CD14-positive monocyte (primary cell): ENCODE measurements at regions not wholly inside any gene's neighbourhood (a gene's known extent, or its start where the extent isn't known, plus 50 kb on each side); places are given as distances from the start of the nearest gene placed in this dataset.

Experiments used
- DNase-seq, 3 donors: peaks; one replicate each; pipeline ENCODE4 v3.0.0-alpha.2; 2011 to 2022
- H2AFZ ChIP-seq: 2 replicates; pipeline ENCODE4 v1.6.0; 2012; ENCODE audit warnings: mild to moderate bottlenecking, low read depth, low read length, inconsistent platforms; ENCODE audit not compliant: insufficient read depth, poor library complexity, severe bottlenecking
- H3K27ac ChIP-seq, 2 donors: 1 replicate in 1 of 2; 2 replicates in 1 of 2; pipeline ENCODE4 v1.5.1; 2012 to 2013; ENCODE audit warnings: low read length in 2 of 2, control low read depth in 1 of 2, inconsistent platforms in 1 of 2, low read depth in 1 of 2, mild to moderate bottlenecking in 1 of 2
- H3K27me3 ChIP-seq, 2 donors: one replicate each; pipeline versions ENCODE4 v1.6.0 to v1.6.1; 2011 to 2013; ENCODE audit warnings: low read length in 2 of 2; ENCODE audit not compliant: control insufficient read depth in 2 of 2, insufficient read depth in 2 of 2
- H3K36me3 ChIP-seq, 2 donors: replicated peaks in 1 of 2; 1 replicate in 1 of 2; 2 replicates in 1 of 2; pipeline versions ENCODE4 v1.5.1 to v1.6.1; 2012 to 2013; ENCODE audit warnings: low read length in 2 of 2, control low read depth in 1 of 2, inconsistent platforms in 1 of 2, mild to moderate bottlenecking in 1 of 2; ENCODE audit not compliant: insufficient read depth in 2 of 2, control insufficient read depth in 1 of 2
- H3K4me1 ChIP-seq, 2 donors: 1 replicate in 1 of 2; 2 replicates in 1 of 2; pipeline versions ENCODE4 v1.5.1 to v1.6.1; 2012 to 2013; ENCODE audit warnings: low read length in 2 of 2, control low read depth in 1 of 2, inconsistent platforms in 1 of 2, mild to moderate bottlenecking in 1 of 2, moderate library complexity in 1 of 2; ENCODE audit not compliant: insufficient read depth in 2 of 2, control insufficient read depth in 1 of 2
- H3K4me2 ChIP-seq: replicated peaks from 2 replicates; pipeline ENCODE3; 2012; ENCODE audit warnings: low read length, moderate library complexity, mild to moderate bottlenecking; ENCODE audit not compliant: poor library complexity, severe bottlenecking; ENCODE audit errors: extremely low read depth
- H3K4me3 ChIP-seq, 3 experiments: fragments of 200-600 bp in 1 of 3; sonication (generic) in 1 of 3; replicated peaks in 1 of 3; 1 replicate in 2 of 3; 2 replicates in 1 of 3; pipeline ENCODE4 v1.5.1; 2011 to 2013; ENCODE audit warnings: low read length in 3 of 3, mild to moderate bottlenecking in 3 of 3, control low read depth in 2 of 3, low read depth in 2 of 3, inconsistent platforms in 1 of 3, moderate library complexity in 1 of 3
- H3K79me2 ChIP-seq: 2 replicates; pipeline ENCODE4 v1.6.0; 2012; ENCODE audit warnings: mild to moderate bottlenecking, control low read depth, inconsistent platforms, low read length, moderate library complexity; ENCODE audit not compliant: insufficient read depth
- H3K9ac ChIP-seq: 2 replicates; pipeline ENCODE4 v1.6.0; 2017; ENCODE audit warnings: low read length, mild to moderate bottlenecking; ENCODE audit not compliant: insufficient read depth, poor library complexity, severe bottlenecking
- H3K9me3 ChIP-seq, 2 donors: replicated peaks in 1 of 2; 1 replicate in 1 of 2; 2 replicates in 1 of 2; pipeline versions ENCODE4 v1.5.1 to v1.6.1; 2012 to 2013; ENCODE audit warnings: low read length in 2 of 2, control low read depth in 1 of 2; ENCODE audit not compliant: control insufficient read depth in 1 of 2, insufficient read depth in 1 of 2
- H4K20me1 ChIP-seq: 2 replicates; pipeline ENCODE4 v1.6.0; 2012; ENCODE audit warnings: mild to moderate bottlenecking, low read length, control low read depth, moderate library complexity; ENCODE audit not compliant: insufficient read depth
- H3K27ac Mint-ChIP-seq, 7 donors: one replicate each; pipeline ENCODE4 v1.8.0; 2020; ENCODE audit warnings: mild to moderate bottlenecking in 7 of 7, mixed read lengths in 7 of 7, moderate library complexity in 6 of 7, inconsistent platforms in 2 of 7
- H3K27me3 Mint-ChIP-seq, 3 donors: one replicate each; pipeline ENCODE4 v1.8.0; 2021 to 2022; ENCODE audit warnings: low read depth in 3 of 3, mild to moderate bottlenecking in 3 of 3, mixed read lengths in 3 of 3, moderate library complexity in 3 of 3, inconsistent platforms in 1 of 3
- H3K36me3 Mint-ChIP-seq, 2 donors: one replicate each; pipeline ENCODE4 v1.8.0; 2020; ENCODE audit warnings: mixed read lengths in 2 of 2, inconsistent platforms in 1 of 2, mild to moderate bottlenecking in 1 of 2
- H3K4me1 Mint-ChIP-seq: one replicate; pipeline ENCODE4 v1.8.0; 2020; ENCODE audit warnings: mild to moderate bottlenecking, mixed read lengths
- H3K4me3 Mint-ChIP-seq, 2 donors: one replicate each; pipeline ENCODE4 v1.8.0; 2020; ENCODE audit warnings: mild to moderate bottlenecking in 2 of 2, mixed read lengths in 2 of 2, moderate library complexity in 1 of 2
- H3K9me3 Mint-ChIP-seq, 7 donors: one replicate each; pipeline ENCODE4 v1.8.0; 2020 to 2022; ENCODE audit warnings: mixed read lengths in 7 of 7, mild to moderate bottlenecking in 6 of 7, moderate library complexity in 6 of 7, inconsistent platforms in 2 of 7
- WGBS: methylation state at CpG from one replicate; pipeline ENCODE4 v1.1.5; 2013; ENCODE audit warnings: missing lambda C conversion rate; ENCODE audit not compliant: insufficient coverage; 5-methylcytosine and 5-hydroxymethylcytosine counted together
- intact Hi-C, 2 donors: fragments of 100-400 bp; cut with micrococcal nuclease; formaldehyde crosslinking; loops; one replicate each; pipeline versions ENCODE4 v1.15.0 to v1.15.1; 2023
- TF ChIP-seq, protein P1 (sequence below): fragments of 200-600 bp; IDR thresholded peaks from one replicate; pipeline ENCODE4 v1.8.0; 2022; ENCODE audit warnings: antibody characterized with exemption, mild to moderate bottlenecking

DNA sequence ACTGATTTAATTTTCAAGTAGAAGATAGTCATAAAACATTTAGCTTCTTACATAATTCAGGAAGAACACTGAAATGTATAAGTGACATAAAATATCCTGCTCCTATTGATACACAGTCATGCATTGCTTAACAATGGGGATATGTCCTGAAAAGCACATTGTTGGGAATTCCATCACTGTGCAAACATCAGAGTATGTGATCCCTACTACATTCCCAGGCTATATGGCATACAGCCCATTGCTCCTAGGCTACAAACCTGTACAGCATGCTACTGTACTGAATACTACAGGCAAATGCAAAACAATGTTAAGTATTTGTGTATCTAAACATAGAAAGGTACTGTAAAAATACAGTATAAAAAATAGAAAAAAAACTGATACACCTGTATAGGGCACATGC lies 723.9 kb upstream of the ARGLU1 start:
- no peak overlapping the region for H3K27ac ChIP-seq
- intact Hi-C loops, result no loop called here
- TF ChIP-seq, protein P1, sequence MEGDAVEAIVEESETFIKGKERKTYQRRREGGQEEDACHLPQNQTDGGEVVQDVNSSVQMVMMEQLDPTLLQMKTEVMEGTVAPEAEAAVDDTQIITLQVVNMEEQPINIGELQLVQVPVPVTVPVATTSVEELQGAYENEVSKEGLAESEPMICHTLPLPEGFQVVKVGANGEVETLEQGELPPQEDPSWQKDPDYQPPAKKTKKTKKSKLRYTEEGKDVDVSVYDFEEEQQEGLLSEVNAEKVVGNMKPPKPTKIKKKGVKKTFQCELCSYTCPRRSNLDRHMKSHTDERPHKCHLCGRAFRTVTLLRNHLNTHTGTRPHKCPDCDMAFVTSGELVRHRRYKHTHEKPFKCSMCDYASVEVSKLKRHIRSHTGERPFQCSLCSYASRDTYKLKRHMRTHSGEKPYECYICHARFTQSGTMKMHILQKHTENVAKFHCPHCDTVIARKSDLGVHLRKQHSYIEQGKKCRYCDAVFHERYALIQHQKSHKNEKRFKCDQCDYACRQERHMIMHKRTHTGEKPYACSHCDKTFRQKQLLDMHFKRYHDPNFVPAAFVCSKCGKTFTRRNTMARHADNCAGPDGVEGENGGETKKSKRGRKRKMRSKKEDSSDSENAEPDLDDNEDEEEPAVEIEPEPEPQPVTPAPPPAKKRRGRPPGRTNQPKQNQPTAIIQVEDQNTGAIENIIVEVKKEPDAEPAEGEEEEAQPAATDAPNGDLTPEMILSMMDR, result no peak

DNA sequence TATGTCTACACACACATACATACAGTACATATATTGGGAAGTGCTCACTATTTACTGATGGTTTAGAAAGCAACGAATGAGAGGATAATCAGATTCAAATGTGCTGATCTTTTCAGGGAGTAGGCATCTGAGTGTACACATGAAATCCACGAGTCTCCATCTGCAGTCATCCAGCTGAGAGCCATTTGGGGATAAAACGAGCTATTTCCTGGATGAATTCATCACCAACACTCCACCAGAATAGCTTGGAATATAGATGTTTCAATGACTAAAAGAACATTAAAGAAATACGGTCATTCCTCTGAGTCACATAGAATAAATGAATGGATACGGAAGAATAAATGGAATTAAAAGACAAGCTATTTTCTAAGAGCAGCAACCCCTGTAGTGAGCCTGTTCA lies 721.6 kb upstream of the ARGLU1 start:
- 94% methylated on average over 2 of the region's 5 CpGs for WGBS
- Histone ChIP-seq H3K4me1 (no peaks in the 10 kb centered on the region), H4K20me1 (no peaks in the 10 kb centered on the region), H3K36me3 (no peaks in the 10 kb centered on the region), H3K27me3 (no peaks in the 10 kb centered on the region), H3K9me3 (peaks cover 5 to 8% of the 10 kb centered on the region in 2 donors), H3K9ac (no peak overlapping the region), H3K79me2 (no peaks in the 10 kb centered on the region), H3K4me2 (no peak overlapping the region), H3K27ac (no peak overlapping the region), H2AFZ (no peak overlapping the region), H3K4me3 (no peak overlapping the region)
- Mint-ChIP-seq H3K4me1 (no peaks in the 10 kb centered on the region), H3K27me3 (peaks cover 0 to 1% (median 0%) of the 10 kb centered on the region in 3 donors), H3K4me3 (no peak overlapping the region), H3K27ac (no peak overlapping the region), H3K9me3 (peaks cover 2 to 15% (median 9%) of the 10 kb centered on the region in 7 donors), H3K36me3 (no peaks in the 10 kb centered on the region)
- no peak for DNase-seq
- intact Hi-C loops, result no loop called here
- TF ChIP-seq, protein P1, result no peak

More for the DNA sequence above, 723.9 kb upstream of the ARGLU1 start:
- H3K4me1 Mint-ChIP-seq, result no peaks in the 10 kb centered on the region
- no peaks in the 10 kb centered on the region for H3K4me1 ChIP-seq
- H3K79me2 ChIP-seq, result no peaks in the 10 kb centered on the region
- H3K27ac Mint-ChIP-seq, result no peak overlapping the region
- H3K9me3 Mint-ChIP-seq, result peaks cover 0 to 13% (median 6%) of the 10 kb centered on the region in 7 donors
- no peak overlapping the region for H3K9ac ChIP-seq
- no peaks in the 10 kb centered on the region for H3K27me3 ChIP-seq
- H3K36me3 ChIP-seq, result no peaks in the 10 kb centered on the region
- no peaks in the 10 kb centered on the region for H3K36me3 Mint-ChIP-seq
- DNase-seq, result no peak
- H3K4me2 ChIP-seq, result no peak overlapping the region
- H2AFZ ChIP-seq, result no peak overlapping the region
- H3K4me3 ChIP-seq, result no peak overlapping the region
- no peaks in the 10 kb centered on the region for H4K20me1 ChIP-seq
- H3K27me3 Mint-ChIP-seq, result peaks cover 0 to 1% (median 0%) of the 10 kb centered on the region in 3 donors
- no peak overlapping the region for H3K4me3 Mint-ChIP-seq
- H3K9me3 ChIP-seq, result peaks cover 5% of the 10 kb centered on the region in 2 donors
